ENCODE measurements at regions not wholly inside any gene's neighbourhood (a gene's known extent, or its start where the extent isn't known, plus 50 kb on each side); places are given as distances from the start of the nearest gene placed in this dataset.

DNA sequence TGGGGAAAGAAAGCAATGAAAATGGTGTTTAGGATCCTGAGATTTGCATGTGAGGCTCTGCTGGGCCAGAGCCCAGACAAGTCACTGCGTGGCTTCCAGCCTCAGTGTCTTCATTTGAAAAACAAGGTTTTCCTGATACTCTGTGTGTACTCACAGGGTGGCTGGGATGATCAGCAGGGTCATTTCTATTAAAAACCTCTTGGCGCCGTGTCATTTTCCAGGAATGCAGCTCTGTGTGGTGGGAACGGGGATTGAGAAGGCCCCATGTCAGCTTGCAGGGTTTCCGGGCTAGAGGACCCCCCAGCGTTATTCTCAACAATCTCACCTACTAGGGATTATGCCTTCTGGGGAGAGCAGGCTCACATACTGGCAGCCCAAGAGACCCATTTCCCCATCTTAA is 73.5 kb downstream of the FOXL1 start:
- H3K27ac ChIP-seq = no peak overlapping the region
- TF ChIP-seq, protein P1, sequence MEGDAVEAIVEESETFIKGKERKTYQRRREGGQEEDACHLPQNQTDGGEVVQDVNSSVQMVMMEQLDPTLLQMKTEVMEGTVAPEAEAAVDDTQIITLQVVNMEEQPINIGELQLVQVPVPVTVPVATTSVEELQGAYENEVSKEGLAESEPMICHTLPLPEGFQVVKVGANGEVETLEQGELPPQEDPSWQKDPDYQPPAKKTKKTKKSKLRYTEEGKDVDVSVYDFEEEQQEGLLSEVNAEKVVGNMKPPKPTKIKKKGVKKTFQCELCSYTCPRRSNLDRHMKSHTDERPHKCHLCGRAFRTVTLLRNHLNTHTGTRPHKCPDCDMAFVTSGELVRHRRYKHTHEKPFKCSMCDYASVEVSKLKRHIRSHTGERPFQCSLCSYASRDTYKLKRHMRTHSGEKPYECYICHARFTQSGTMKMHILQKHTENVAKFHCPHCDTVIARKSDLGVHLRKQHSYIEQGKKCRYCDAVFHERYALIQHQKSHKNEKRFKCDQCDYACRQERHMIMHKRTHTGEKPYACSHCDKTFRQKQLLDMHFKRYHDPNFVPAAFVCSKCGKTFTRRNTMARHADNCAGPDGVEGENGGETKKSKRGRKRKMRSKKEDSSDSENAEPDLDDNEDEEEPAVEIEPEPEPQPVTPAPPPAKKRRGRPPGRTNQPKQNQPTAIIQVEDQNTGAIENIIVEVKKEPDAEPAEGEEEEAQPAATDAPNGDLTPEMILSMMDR (IDR thresholded peaks at IDR 0.05) = no peak

DNA sequence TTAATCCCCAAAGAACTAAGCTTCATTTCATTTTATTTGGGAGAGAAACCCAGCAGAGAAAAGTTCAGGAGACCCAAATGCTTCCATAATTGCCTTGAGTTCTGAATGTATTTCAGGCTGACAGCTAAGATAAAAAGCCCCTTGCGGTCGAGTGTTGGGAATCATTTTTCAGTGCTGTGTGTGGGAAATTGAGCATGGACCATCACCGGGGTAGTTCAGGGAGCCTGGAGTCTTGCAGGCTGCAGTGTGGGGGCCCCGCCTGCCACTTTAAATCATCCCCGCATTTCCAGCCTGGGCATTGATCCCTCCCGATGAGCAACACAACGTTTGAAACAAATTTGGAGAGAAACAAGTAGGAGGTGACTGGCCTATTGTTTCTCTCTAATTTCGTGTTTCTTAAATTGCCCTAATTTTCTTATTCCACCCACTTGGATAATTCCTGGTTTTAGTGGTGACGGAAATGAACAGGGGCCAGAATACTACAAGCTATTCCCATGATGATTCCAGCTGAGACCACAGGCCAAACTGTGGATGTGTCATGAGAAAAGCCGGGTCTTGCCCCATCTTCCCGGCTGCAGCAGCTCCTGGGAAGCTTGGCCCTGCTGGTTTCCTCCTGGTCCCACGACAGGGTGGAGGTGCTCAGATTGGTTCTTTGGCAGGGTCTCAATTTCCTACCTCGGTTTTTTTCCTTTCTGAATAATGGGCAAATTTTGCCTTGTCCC is 75.1 kb downstream of the FOXL1 start:
- H3K27ac ChIP-seq = no peak overlapping the region
- TF ChIP-seq, protein P1 (IDR thresholded peaks at IDR 0.05) = no peak
- TF ChIP-seq ZFX (IDR thresholded peaks at IDR 0.05; ENCODE audit: borderline replicate concordance) = no peak

DNA sequence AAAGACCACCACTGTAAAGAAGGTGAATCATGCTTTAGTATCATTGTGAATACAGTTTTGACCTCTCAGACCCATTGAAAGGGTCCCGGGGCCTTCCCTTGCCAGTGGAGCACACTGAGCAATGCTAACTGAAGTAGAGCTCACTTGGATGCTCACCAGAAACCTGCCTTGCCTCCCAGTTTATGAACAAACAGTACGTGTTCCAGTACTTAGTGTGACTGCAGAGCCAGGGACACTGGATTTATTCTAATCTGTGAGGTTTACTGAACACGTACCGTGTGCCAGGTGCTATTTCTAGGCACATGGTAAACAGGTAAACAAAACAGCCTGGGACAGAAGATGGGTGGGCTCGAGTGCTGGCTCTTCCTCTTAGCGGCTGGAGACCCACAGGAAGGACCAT is 79.6 kb downstream of the FOXL1 start:
- H3K27ac ChIP-seq = no peak overlapping the region

DNA sequence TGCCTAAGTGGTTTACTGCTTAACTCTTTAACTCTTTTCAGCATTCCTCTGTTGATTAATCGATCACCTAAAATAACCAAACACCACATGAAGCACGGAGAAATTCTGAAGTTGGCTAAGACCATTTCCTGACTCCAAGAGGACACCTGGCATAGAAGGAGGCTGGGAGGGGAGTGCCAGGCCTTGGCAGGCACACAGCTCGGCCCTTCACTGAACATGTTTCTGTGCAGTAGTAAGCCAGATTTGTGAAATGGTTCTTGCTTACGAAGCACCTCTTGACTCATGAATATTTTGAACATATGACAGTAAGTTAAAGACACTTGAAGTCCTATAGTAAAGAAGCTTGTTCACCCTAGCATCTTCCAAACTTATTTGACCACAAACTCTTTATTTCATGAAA is 82.3 kb downstream of the FOXL1 start:
- H3K27ac ChIP-seq = no peak overlapping the region
- TF ChIP-seq, protein P1 (IDR thresholded peaks at IDR 0.05) = no peak

More for the DNA sequence above, 79.6 kb downstream of the FOXL1 start:
- TF ChIP-seq ZFX (IDR thresholded peaks at IDR 0.05; ENCODE audit: borderline replicate concordance) = no peak
- TF ChIP-seq, protein P1 (IDR thresholded peaks at IDR 0.05) = no peak

DNA sequence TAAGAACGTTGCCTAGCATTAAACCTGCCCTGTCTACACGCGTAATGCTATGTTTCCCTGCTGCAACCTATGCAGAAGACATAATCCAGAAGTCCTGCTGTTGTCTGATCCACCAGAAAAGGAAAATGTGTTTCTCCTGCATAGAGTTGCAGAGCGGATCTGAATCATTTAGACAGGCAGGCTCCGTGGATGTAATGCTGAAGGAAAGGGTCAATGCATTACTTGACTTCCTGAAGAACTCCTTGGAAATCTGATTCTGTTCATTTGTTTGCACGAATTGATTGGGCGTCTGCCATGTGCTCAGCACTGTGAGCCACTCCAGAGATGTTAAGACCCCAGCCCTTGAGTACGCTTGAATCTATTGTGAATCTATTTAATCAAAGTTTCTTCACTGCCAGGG is 83.4 kb downstream of the FOXL1 start:
- no peak for TF ChIP-seq ZFX (IDR thresholded peaks at IDR 0.05; ENCODE audit: borderline replicate concordance)
- TF ChIP-seq, protein P1 (IDR thresholded peaks at IDR 0.05) = no peak
- no peak overlapping the region for H3K27ac ChIP-seq

DNA sequence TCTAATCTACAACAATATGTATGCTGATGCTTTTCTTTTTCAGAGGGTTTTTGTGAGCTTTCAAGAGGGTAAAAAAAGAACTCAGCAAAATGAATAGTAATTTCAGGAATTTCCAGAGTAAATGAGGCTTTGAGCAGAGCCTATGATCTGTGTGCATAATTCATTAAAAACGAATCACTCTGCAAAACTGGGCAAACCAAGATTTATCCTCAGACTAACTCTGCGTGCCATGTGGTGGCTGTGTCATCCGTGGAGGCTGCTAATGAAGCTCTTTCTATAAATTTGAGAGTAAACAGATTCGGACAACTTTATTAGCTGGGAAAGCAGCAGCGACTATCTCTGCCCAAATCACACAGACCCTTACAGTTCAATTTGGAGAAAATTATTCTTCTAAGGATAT is 83.8 kb downstream of the FOXL1 start:
- TF ChIP-seq, protein P1 (IDR thresholded peaks at IDR 0.05) = no peak
- no peak for TF ChIP-seq ZFX (IDR thresholded peaks at IDR 0.05; ENCODE audit: borderline replicate concordance)
- H3K27ac ChIP-seq = no peak overlapping the region

DNA sequence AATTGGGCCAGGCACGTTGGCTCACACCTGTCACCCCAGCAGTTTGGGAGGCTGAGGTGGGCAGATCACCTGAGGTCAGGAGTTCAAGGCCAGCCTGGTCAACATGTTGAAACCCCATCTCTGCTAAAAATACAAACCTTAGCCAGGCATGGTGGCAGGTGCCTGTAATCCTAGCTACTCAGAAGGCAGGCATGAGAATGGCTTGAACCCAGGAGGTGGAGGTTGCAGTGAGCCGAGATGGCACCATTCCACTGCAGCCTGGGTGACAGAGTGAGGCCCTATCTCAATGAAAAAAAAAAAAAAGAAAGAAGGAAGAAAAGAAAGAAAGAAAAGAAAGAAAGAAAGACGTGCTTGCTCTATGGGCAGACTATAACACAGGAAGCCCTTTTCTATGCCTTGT is 84.4 kb downstream of the FOXL1 start:
- H3K27ac ChIP-seq = no peak overlapping the region
- TF ChIP-seq ZFX (IDR thresholded peaks at IDR 0.05; ENCODE audit: borderline replicate concordance) = no peak
- TF ChIP-seq, protein P1 (IDR thresholded peaks at IDR 0.05) = no peak

All from 22Rv1 (cell line).